WTC11 (cell line): ENCODE measurements at regions not wholly inside any gene's neighbourhood (a gene's known extent, or its start where the extent isn't known, plus 50 kb on each side); places are given as distances from the start of the nearest gene placed in this dataset.
"Not testable (repeated sequence)": the region's sequence is repeated elsewhere in the genome, so short reads cannot be mapped to it uniquely, and the experiment has no call there.

Experiments
- CBFB ChIP-seq: sonication (generic); formaldehyde crosslinking; IDR thresholded peaks from 2 replicates; pipeline ENCODE4 v1.8.1; 2022; ENCODE audit warnings: mild to moderate bottlenecking, low read depth, missing genetic modification reagents
- CREB1 ChIP-seq: sonication (generic); formaldehyde crosslinking; IDR thresholded peaks from 2 replicates; pipeline ENCODE4 v1.8.0; 2023; ENCODE audit warnings: mild to moderate bottlenecking, missing genetic modification reagents
- CREM ChIP-seq: sonication (generic); formaldehyde crosslinking; IDR thresholded peaks from 2 replicates; pipeline ENCODE4 v1.8.1; 2022; ENCODE audit warnings: mild to moderate bottlenecking, missing genetic modification reagents, moderate library complexity
- CTCF ChIP-seq: fragments of 200-600 bp; IDR thresholded peaks from 2 replicates; pipeline ENCODE4 v1.8.0; 2022; ENCODE audit warnings: antibody characterized with exemption
- FOXJ3 ChIP-seq: sonication (generic); formaldehyde crosslinking; IDR thresholded peaks from 2 replicates; pipeline ENCODE4 v1.9.0; 2021; ENCODE audit warnings: missing genetic modification reagents, mild to moderate bottlenecking, borderline replicate concordance
- IRF2 ChIP-seq: sonication (generic); formaldehyde crosslinking; IDR thresholded peaks from 2 replicates; pipeline ENCODE4 v1.8.0; 2022; ENCODE audit warnings: low read depth, missing genetic modification reagents, borderline replicate concordance
- JAZF1 ChIP-seq: fragments of 250-450 bp; sonication (Bioruptor Pico); IDR thresholded peaks from 2 replicates; pipeline ENCODE4 v1.9.0; 2021; ENCODE audit warnings: moderate library complexity, mild to moderate bottlenecking, inconsistent platforms
- NR2C2 ChIP-seq: sonication (generic); formaldehyde crosslinking; IDR thresholded peaks from 2 replicates; pipeline ENCODE4 v1.8.0; 2022; ENCODE audit warnings: mild to moderate bottlenecking, missing genetic modification reagents
- NR3C1 ChIP-seq: sonication (generic); formaldehyde crosslinking; conservative IDR thresholded peaks from 2 replicates; pipeline ENCODE4 v1.8.1; 2023; ENCODE audit warnings: low read depth, mild to moderate bottlenecking, missing genetic modification reagents
- SMAD3 ChIP-seq: sonication (generic); formaldehyde crosslinking; IDR thresholded peaks from 2 replicates; pipeline ENCODE4 v1.8.0; 2022; ENCODE audit warnings: missing genetic modification reagents, mild to moderate bottlenecking, borderline replicate concordance
- TCF7 ChIP-seq: sonication (generic); formaldehyde crosslinking; IDR thresholded peaks from 2 replicates; pipeline ENCODE4 v1.8.0; 2022; ENCODE audit warnings: mild to moderate bottlenecking, low read depth, missing genetic modification reagents, moderate library complexity
- TEAD4 ChIP-seq: sonication (generic); formaldehyde crosslinking; IDR thresholded peaks from 2 replicates; pipeline ENCODE4 v1.8.0; 2022; ENCODE audit warnings: mild to moderate bottlenecking, missing genetic modification reagents
- USF2 ChIP-seq: sonication (generic); formaldehyde crosslinking; IDR thresholded peaks from 2 replicates; pipeline ENCODE4 v1.8.1; 2023; ENCODE audit warnings: mild to moderate bottlenecking, missing genetic modification reagents, moderate library complexity
- ZNF512 ChIP-seq: sonication (generic); formaldehyde crosslinking; IDR thresholded peaks from 2 replicates; pipeline ENCODE4 v1.8.1; 2022; ENCODE audit warnings: missing genetic modification reagents, borderline replicate concordance

- TF ChIP-seq CTCF; IRF2 (CRISPR knock-in tag); NR2C2 (CRISPR knock-in tag); SMAD3 (CRISPR knock-in tag); CREB1; CBFB (CRISPR knock-in tag); ZNF512 (CRISPR knock-in tag); CREM (CRISPR knock-in tag); TEAD4; USF2; FOXJ3 (CRISPR knock-in tag); JAZF1; NR3C1 (CRISPR knock-in tag); TCF7 (CRISPR knock-in tag): not testable (repeated sequence)
These were observed 681.1 kb upstream of the ZNF722 start for GRCh38 chr7:63317595-63317994.
